BLaER1 treated with 17β-estradiol and CSF1 and Interleukin-3, amounts not matched to agents 10 nM and 100 nM (cell line): ENCODE measurements at regions not wholly inside any gene's neighbourhood (a gene's known extent, or its start where the extent isn't known, plus 50 kb on each side); places are given as distances from the start of the nearest gene placed in this dataset.

Experiments used
- H3K27ac ChIP-seq, 11 experiments: shearing (Covaris generic); formaldehyde crosslinking; 2 replicates each; pipeline ENCODE4 v1.8.1; 2022
- H3K27me3 ChIP-seq, 11 experiments: shearing (Covaris generic); formaldehyde crosslinking; 2 replicates each; pipeline ENCODE4 v1.8.1; 2022
- H3K36me3 ChIP-seq, 11 experiments: shearing (Covaris generic); formaldehyde crosslinking; 2 replicates each; pipeline ENCODE4 v1.8.1; 2022
- H3K4me1 ChIP-seq, 10 experiments: shearing (Covaris generic); formaldehyde crosslinking; 2 replicates each; pipeline ENCODE4 v1.8.1; 2022
- H3K4me2 ChIP-seq, 11 experiments: shearing (Covaris generic); formaldehyde crosslinking; 2 replicates each; pipeline ENCODE4 v1.8.1; 2022
- H3K4me3 ChIP-seq, 10 experiments: shearing (Covaris generic); formaldehyde crosslinking; 2 replicates each; pipeline ENCODE4 v1.8.1; 2022
- H3K9ac ChIP-seq, 11 experiments: shearing (Covaris generic); formaldehyde crosslinking; 2 replicates each; pipeline ENCODE4 v1.8.1; 2022
- H3K9me3 ChIP-seq, 11 experiments: shearing (Covaris generic); formaldehyde crosslinking; replicated peaks in 1 of 11; 2 replicates each; pipeline ENCODE4 v1.8.1; 2022
- H4K20me1 ChIP-seq, 11 experiments: shearing (Covaris generic); formaldehyde crosslinking; 2 replicates each; pipeline ENCODE4 v1.8.1; 2022
- Cebpa-rat ChIP-seq, 11 experiments: shearing (Covaris generic); IDR thresholded peaks; 2 replicates each; pipeline ENCODE4 v1.8.1; 2022

DNA sequence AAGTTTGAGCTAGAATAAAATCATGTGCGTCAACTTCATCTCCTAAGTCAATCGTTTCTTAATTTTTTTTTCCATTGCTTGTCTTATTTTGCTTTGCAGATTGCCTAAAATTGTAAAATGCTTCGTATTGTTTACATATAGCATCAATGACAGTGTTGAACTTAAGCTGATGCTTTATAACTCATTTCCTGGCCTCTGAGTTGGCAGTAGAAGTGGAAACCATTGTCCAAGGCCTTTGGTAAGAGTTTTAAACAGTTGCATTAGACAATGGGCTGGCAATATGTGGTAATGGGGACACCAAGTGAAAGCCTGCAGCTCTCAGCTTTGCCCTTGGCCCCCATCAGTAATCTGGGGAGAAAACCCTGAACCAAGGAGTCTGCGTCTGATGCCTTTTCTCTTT lies 154.8 kb upstream of the GAS1 start:
- Histone ChIP-seq H3K27ac (no peak overlapping the region), H3K4me2 (no peak overlapping the region), H3K36me3 (no peaks in the 10 kb centered on the region), H3K27me3 (no peaks in the 10 kb centered on the region), H3K4me1 (no peaks in the 10 kb centered on the region), H4K20me1 (no peaks in the 10 kb centered on the region), H3K9ac (no peak overlapping the region), H3K9me3 (no peaks in the 10 kb centered on the region), H3K4me3 (no peak overlapping the region)
- TF ChIP-seq Cebpa-rat (IDR thresholded peaks at IDR 0.05), result no peak

DNA sequence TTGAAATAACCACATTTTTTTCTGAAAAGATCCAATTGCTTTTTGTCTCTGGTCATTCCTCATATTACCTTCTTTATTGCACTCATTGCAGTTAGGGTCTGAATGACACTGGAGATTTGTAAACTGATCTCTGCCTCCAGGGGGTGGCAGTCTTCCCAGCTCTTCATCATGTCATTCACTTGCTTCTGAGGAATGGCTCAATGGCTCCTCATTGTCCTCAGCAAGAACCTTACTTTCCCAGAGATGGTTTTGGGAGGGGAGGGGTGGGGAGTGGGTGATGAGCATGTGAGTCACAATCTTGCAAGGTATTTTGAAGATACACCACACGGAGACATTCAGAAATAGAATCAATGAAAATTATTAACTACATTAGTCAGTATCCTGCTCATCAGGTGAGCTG lies 159.8 kb upstream of the GAS1 start:
- no peak overlapping the region for H3K4me3 ChIP-seq
- no peaks in the 10 kb centered on the region for H4K20me1 ChIP-seq
- peaks cover 6 to 17% (median 11%) of the 10 kb centered on the region in 11 experiments; a peak in 20 of 22 replicates for H3K9me3 ChIP-seq
- H3K9ac ChIP-seq, result no peak overlapping the region
- H3K4me2 ChIP-seq, result no peak overlapping the region
- no peaks in the 10 kb centered on the region for H3K36me3 ChIP-seq
- H3K27ac ChIP-seq, result no peak overlapping the region
- no peak for TF ChIP-seq Cebpa-rat (IDR thresholded peaks at IDR 0.05)
- no peaks in the 10 kb centered on the region for H3K4me1 ChIP-seq
- H3K27me3 ChIP-seq, result no peaks in the 10 kb centered on the region

DNA sequence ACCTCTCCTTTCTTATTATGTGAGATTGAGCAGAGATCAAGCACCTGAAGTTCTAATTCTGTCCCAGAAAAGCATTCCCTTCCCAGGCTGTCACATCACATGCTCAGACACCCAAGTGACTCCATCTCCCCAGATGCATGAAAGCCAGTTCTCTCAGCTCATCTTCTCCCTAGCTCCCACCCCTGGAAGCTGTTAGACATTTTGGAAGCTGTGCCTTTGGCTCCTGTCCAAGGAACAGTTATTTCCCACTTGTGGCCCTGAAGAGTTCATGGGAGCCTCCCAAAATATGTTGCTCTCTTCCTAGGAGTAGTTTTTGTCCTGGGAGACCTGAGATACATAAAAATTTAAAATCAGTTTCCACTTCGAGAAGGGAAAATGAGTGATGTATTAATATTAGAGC lies 161.4 kb upstream of the GAS1 start:
- H3K27ac ChIP-seq, result no peak overlapping the region
- no peaks in the 10 kb centered on the region for H4K20me1 ChIP-seq
- no peak overlapping the region for H3K9ac ChIP-seq
- H3K36me3 ChIP-seq, result no peaks in the 10 kb centered on the region
- no peak overlapping the region for H3K4me3 ChIP-seq
- TF ChIP-seq Cebpa-rat (IDR thresholded peaks at IDR 0.05), result no peak
- peaks cover 6 to 17% (median 11%) of the 10 kb centered on the region in 11 experiments; a peak in 20 of 22 replicates for H3K9me3 ChIP-seq
- no peaks in the 10 kb centered on the region for H3K4me1 ChIP-seq
- H3K27me3 ChIP-seq, result no peaks in the 10 kb centered on the region
- no peak overlapping the region for H3K4me2 ChIP-seq

DNA sequence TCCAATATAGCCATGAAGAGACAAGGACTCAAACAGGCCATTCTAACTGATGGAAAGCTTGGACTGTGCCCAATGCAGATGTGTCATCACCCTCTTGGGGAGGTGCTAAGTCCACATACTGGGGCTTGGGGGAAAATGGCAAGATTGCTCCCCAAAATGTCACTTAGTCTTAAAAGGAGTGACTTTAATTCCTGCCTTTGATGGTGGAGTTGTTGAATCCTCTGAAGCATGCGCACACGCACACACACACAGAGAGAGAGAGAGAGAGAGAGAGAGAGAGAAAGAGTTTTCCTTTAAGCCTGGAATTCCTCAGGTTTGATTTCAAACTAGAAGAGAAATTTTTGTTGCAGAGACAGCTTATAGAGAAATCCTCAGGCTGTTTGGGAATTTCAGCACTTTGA lies 161.9 kb upstream of the GAS1 start:
- Histone ChIP-seq H3K27ac (no peak overlapping the region), H3K9me3 (peaks cover 6 to 17% (median 11%) of the 10 kb centered on the region in 11 experiments; a peak in 20 of 22 replicates), H3K27me3 (no peaks in the 10 kb centered on the region), H3K4me3 (no peak overlapping the region), H3K9ac (no peak overlapping the region), H4K20me1 (no peaks in the 10 kb centered on the region), H3K4me1 (no peaks in the 10 kb centered on the region), H3K36me3 (no peaks in the 10 kb centered on the region), H3K4me2 (no peak overlapping the region)
- no peak for TF ChIP-seq Cebpa-rat (IDR thresholded peaks at IDR 0.05)

DNA sequence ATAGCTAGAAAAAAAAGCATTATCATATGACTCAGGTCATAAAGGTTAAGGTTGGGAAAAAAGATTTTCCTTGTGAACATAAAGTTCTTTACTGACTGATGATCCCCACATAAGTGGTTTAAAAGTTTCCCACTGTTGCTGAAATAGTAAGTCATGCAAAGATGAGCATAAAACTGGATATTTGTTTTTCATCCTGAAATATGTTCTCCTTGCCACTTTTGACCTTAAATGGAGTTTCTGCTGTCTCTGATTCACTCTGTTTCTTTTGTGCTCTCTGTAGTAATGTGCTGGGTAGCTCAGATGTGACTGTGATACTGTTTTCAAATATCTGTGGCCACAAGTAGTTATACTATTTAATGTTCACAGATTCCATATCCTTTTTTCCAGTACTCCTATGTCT lies 162.5 kb upstream of the GAS1 start:
- H3K9me3 ChIP-seq, result peaks cover 6 to 17% (median 11%) of the 10 kb centered on the region in 11 experiments; a peak in 20 of 22 replicates
- no peak overlapping the region for H3K9ac ChIP-seq
- no peaks in the 10 kb centered on the region for H3K36me3 ChIP-seq
- TF ChIP-seq Cebpa-rat (IDR thresholded peaks at IDR 0.05), result no peak
- H3K27ac ChIP-seq, result no peak overlapping the region
- H4K20me1 ChIP-seq, result no peaks in the 10 kb centered on the region
- no peaks in the 10 kb centered on the region for H3K27me3 ChIP-seq
- H3K4me2 ChIP-seq, result no peak overlapping the region
- no peak overlapping the region for H3K4me3 ChIP-seq
- no peaks in the 10 kb centered on the region for H3K4me1 ChIP-seq

DNA sequence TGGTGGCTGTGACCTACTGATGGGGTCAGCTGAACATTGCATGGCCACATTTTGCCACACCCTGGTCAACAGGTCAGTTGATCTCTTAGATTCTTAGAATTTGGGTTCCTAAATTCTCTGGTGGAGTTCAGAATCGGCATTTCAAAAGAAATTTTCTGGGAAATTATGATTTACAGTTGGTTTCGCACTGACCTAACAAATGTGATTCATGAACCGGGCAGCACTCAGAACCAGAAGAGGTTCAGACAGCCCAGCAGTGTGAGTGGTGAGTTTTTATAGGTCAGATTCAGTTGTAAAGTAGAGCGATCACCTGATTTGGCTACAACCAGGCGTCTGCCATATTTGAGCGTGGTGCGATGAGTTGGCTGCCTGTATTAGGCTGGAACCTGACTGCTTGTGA lies 163.7 kb upstream of the GAS1 start:
- peaks cover 6 to 17% (median 11%) of the 10 kb centered on the region in 11 experiments; a peak in 20 of 22 replicates for H3K9me3 ChIP-seq
- no peak overlapping the region for H3K4me3 ChIP-seq
- no peaks in the 10 kb centered on the region for H3K27me3 ChIP-seq
- no peaks in the 10 kb centered on the region for H3K36me3 ChIP-seq
- H3K9ac ChIP-seq, result no peak overlapping the region
- H3K27ac ChIP-seq, result no peak overlapping the region
- no peak for TF ChIP-seq Cebpa-rat (IDR thresholded peaks at IDR 0.05)
- H3K4me1 ChIP-seq, result no peaks in the 10 kb centered on the region
- no peaks in the 10 kb centered on the region for H4K20me1 ChIP-seq
- H3K4me2 ChIP-seq, result no peak overlapping the region

DNA sequence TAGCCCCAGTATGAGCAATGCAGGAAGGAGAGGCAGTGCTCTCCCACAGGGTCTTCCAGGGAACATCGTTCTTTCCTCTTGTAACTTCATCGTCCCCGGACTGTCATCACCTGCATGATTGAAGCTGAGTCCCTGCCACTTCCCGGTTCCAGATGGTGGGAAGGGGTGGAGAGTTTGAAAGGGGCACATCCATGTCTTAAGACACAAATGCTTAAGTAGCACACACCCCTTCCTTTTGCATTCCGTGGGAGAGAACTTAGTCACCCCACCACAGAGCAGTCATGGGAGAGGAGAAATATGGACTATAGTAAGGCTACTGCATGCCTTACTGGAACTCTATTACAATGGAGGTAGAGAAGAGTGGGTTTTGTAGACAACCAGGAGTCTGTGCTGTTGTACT lies 165.3 kb upstream of the GAS1 start:
- H3K27ac ChIP-seq, result no peak overlapping the region
- TF ChIP-seq Cebpa-rat (IDR thresholded peaks at IDR 0.05), result no peak
- H3K9me3 ChIP-seq, result peaks cover 6 to 17% (median 11%) of the 10 kb centered on the region in 11 experiments; a peak in 20 of 22 replicates
- H3K27me3 ChIP-seq, result no peaks in the 10 kb centered on the region
- H3K36me3 ChIP-seq, result no peaks in the 10 kb centered on the region
- no peaks in the 10 kb centered on the region for H3K4me1 ChIP-seq
- H3K4me2 ChIP-seq, result no peak overlapping the region
- no peaks in the 10 kb centered on the region for H4K20me1 ChIP-seq
- no peak overlapping the region for H3K4me3 ChIP-seq
- no peak overlapping the region for H3K9ac ChIP-seq

DNA sequence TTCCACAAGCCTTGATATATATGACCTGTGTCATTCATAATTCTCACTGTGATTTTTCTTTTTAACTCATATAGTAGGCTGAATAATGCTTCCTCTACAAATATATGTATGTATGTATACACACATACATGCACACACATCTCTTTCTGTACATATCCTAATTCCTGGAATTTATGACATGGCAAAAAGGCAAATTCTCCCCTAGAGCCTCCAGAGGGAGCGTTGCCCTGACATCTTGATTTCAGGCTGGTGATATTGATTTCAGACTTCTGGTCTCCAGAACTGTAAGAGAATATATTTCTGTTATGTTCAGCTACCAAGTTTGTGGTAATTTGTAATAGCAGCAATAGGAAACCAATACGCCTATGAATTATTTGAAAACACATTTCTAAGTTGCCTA lies 166.6 kb upstream of the GAS1 start:
- Histone ChIP-seq H3K4me1 (no peaks in the 10 kb centered on the region), H3K9me3 (peaks cover 6 to 17% (median 11%) of the 10 kb centered on the region in 11 experiments; a peak in 20 of 22 replicates), H3K4me2 (no peak overlapping the region), H4K20me1 (no peaks in the 10 kb centered on the region), H3K27me3 (no peaks in the 10 kb centered on the region), H3K36me3 (no peaks in the 10 kb centered on the region), H3K9ac (no peak overlapping the region), H3K27ac (no peak overlapping the region), H3K4me3 (no peak overlapping the region)
- TF ChIP-seq Cebpa-rat (IDR thresholded peaks at IDR 0.05), result no peak

DNA sequence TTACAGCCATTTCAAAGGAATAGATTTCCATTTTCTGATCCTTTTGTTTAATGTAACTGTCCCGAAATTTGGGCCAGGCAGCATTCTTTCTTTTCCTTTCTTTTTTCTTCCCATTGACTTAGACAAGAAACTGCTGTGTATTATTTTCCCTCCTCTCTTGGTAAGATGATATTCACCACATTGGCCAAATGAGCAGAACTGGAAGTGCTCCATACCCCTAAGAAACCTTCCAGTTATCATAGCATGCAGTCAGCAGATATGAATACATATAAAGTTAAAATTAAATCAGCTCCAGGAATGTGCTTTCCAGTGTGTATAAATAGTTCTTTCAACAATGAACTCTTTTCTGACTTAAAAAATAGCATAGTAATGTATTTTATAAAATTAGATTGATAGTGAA lies 168.5 kb upstream of the GAS1 start:
- Histone ChIP-seq H3K9ac (no peak overlapping the region), H3K4me2 (no peak overlapping the region), H4K20me1 (no peaks in the 10 kb centered on the region), H3K4me3 (no peak overlapping the region), H3K36me3 (no peaks in the 10 kb centered on the region), H3K27ac (no peak overlapping the region), H3K27me3 (no peaks in the 10 kb centered on the region), H3K4me1 (no peaks in the 10 kb centered on the region), H3K9me3 (peaks cover 4 to 11% (median 7%) of the 10 kb centered on the region in 11 experiments; a peak in 20 of 22 replicates)
- no peak for TF ChIP-seq Cebpa-rat (IDR thresholded peaks at IDR 0.05)

DNA sequence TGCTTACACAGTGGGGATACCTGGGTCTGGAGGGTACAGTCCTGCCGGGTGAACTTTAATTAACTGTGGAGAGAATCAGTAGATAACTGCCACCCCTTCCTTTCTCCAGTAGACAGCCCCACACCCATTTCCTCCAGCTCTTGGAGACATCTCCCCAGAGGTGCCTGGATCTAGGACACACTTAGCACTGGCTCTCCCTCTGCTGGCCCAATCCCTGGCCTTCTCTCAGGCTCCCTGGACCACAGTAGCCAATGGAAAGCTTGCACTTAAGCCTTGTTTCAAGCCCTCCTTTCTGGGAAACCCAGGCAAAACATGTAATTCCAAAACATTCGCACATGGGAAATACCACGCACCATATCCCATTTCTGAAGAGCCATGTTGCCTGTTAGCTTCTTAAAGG lies 169.2 kb upstream of the GAS1 start:
- no peak overlapping the region for H3K9ac ChIP-seq
- H3K27me3 ChIP-seq, result no peaks in the 10 kb centered on the region
- H3K9me3 ChIP-seq, result peaks cover 0 to 4% (median under 1%) of the 10 kb centered on the region in 11 experiments; a peak in 7 of 22 replicates
- no peaks in the 10 kb centered on the region for H4K20me1 ChIP-seq
- no peak for TF ChIP-seq Cebpa-rat (IDR thresholded peaks at IDR 0.05)
- no peak overlapping the region for H3K27ac ChIP-seq
- no peaks in the 10 kb centered on the region for H3K36me3 ChIP-seq
- no peak overlapping the region for H3K4me3 ChIP-seq
- H3K4me2 ChIP-seq, result no peak overlapping the region
- peaks cover 0 to 3% (median 0%) of the 10 kb centered on the region in 10 experiments; a peak in 1 of 20 replicates for H3K4me1 ChIP-seq
